Panc1 (cell line): ENCODE measurements at regions not wholly inside any gene's neighbourhood (a gene's known extent, or its start where the extent isn't known, plus 50 kb on each side); places are given as distances from the start of the nearest gene placed in this dataset.

Source experiments
- CTCF ChIP-seq: fragments of 450-650 bp; IDR thresholded peaks from 2 replicates; pipeline ENCODE4 v1.5.1; 2017; ENCODE audit warnings: mild to moderate bottlenecking
- REST ChIP-seq, 2 experiments: IDR thresholded peaks; 2 replicates each; pipeline ENCODE4 v1.6.1; 2011 to 2012; ENCODE audit warnings: low read depth in 2 of 2, control low read depth in 1 of 2, low read length in 1 of 2, mild to moderate bottlenecking in 1 of 2, moderate library complexity in 1 of 2; ENCODE audit not compliant: insufficient read depth in 1 of 2

GRCh38 chr14:30225176-30225575 lies 297.5 kb upstream of the PRKD1 start:
- TF ChIP-seq CTCF (no peak), REST (IDR thresholded peaks at IDR 0.05; ENCODE audit: insufficient read depth in 1 of 2, low read depth in 2 of 2, low read length in 1 of 2) (no peak)
